HCT116 (cell line): ENCODE measurements at regions not wholly inside any gene's neighbourhood (a gene's known extent, or its start where the extent isn't known, plus 50 kb on each side); places are given as distances from the start of the nearest gene placed in this dataset.
"Not testable (repeated sequence)": the region's sequence is repeated elsewhere in the genome, so short reads cannot be mapped to it uniquely, and the experiment has no call there.

Source experiments
- ATAC-seq: fragments of 200-7000 bp; cut with Tn5 transposase; 2 replicates; pipeline ENCODE4 v1.9.1; 2020; ENCODE audit warnings: mild to moderate bottlenecking, moderate library complexity
- BruUV-seq: library from RNA; stranded (reverse); fragments of 400-500 nt; replicated peaks from 2 replicates; lab custom pipeline; 2021; lab: Mats Ljungman, UMichigan
- CTCF ChIA-PET: fragments of 300-600 bp; sonication (Branson Sonifier 250); formaldehyde crosslinking; loops from one replicate; lab custom pipeline; 2021; ENCODE audit warnings: antibody characterized with exemption; lab: Charles Lee
- POLR2A ChIA-PET: fragments of 300-600, 350-600 bp; sonication (Branson Sonifier 250); formaldehyde crosslinking; loops from one replicate; lab custom pipeline; 2021; ENCODE audit warnings: antibody characterized with exemption; lab: Charles Lee
- RAD21 ChIA-PET, 2 experiments: fragments of 300-600 bp; sonication (Branson Sonifier 250); formaldehyde crosslinking; loops; one replicate each; lab custom pipeline; 2023; ENCODE audit warnings: low total read pairs in 2 of 2; ENCODE audit not compliant: uncharacterized antibody in 2 of 2, unreplicated experiment in 2 of 2, low non-redundant PET in 1 of 2; lab: Charles Lee
- DNase-seq: peaks from one replicate; pipeline ENCODE4 v3.0.0-alpha.2; 2010; ENCODE audit warnings: low read depth, low spot score
- H2AFZ ChIP-seq: fragments of 200-600 bp; shearing (Covaris generic), sonication (generic); 2 replicates; pipeline ENCODE4 v1.6.1; 2017; ENCODE audit warnings: low read depth, mixed run types, mixed read lengths, antibody characterized with exemption, low read length; ENCODE audit not compliant: poor library complexity, severe bottlenecking
- H3K27ac ChIP-seq: 2 replicates; pipeline ENCODE4 v1.5.1; 2012; ENCODE audit warnings: low read depth, low read length
- H3K27me3 ChIP-seq: fragments of 200-600 bp; sonication (generic); 2 replicates; pipeline ENCODE4 v1.6.1; 2016; ENCODE audit warnings: mixed run types, low read length, mixed read lengths; ENCODE audit not compliant: insufficient read depth
- H3K36me3 ChIP-seq, 2 experiments: fragments of 200-500 bp in 1 of 2; fragments of 200-600 bp in 1 of 2; sonication (Bioruptor generic) in 1 of 2; sonication (generic) in 1 of 2; 2 replicates each; pipeline versions ENCODE4 v1.5.1 to v1.6.1; 2014 to 2016; ENCODE audit warnings: low read length in 2 of 2, inconsistent platforms in 1 of 2, mixed read lengths in 1 of 2, mixed run types in 1 of 2; ENCODE audit not compliant: insufficient read depth in 2 of 2, control insufficient read depth in 1 of 2
- H3K4me1 ChIP-seq, 2 experiments: fragments of 200-600 bp in 1 of 2; sonication (generic) in 1 of 2; 2 replicates each; pipeline versions ENCODE4 v1.5.1 to v1.6.1; 2012 to 2017; ENCODE audit warnings: low read length in 2 of 2, inconsistent platforms in 1 of 2, mild to moderate bottlenecking in 1 of 2, mixed read lengths in 1 of 2, mixed run types in 1 of 2, moderate library complexity in 1 of 2; ENCODE audit not compliant: insufficient read depth in 2 of 2, control insufficient read depth in 1 of 2
- H3K4me2 ChIP-seq: fragments of 200-600 bp; sonication (generic); 2 replicates; pipeline ENCODE4 v1.6.1; 2017; ENCODE audit warnings: mixed run types, low read length, mixed read lengths
- H3K4me3 ChIP-seq, 2 experiments: fragments of 200-600 bp in 1 of 2; sonication (generic) in 1 of 2; replicated peaks in 1 of 2; 2 replicates each; pipeline ENCODE4 v1.5.1; 2011 to 2016; ENCODE audit warnings: low read length in 2 of 2, control low read depth in 1 of 2, low read depth in 1 of 2, mild to moderate bottlenecking in 1 of 2, mixed read lengths in 1 of 2, mixed run types in 1 of 2
- H3K79me2 ChIP-seq: fragments of 200-600 bp; sonication (generic); 2 replicates; pipeline ENCODE4 v1.6.1; 2017; ENCODE audit warnings: mild to moderate bottlenecking, mixed run types, low read length, moderate library complexity, mixed read lengths; ENCODE audit not compliant: insufficient read depth
- H3K9ac ChIP-seq: fragments of 200-600 bp; sonication (generic); 2 replicates; pipeline ENCODE4 v1.6.1; 2016; ENCODE audit warnings: low read length, mixed read lengths
- H3K9me2 ChIP-seq: fragments of 200-600 bp; sonication (generic), shearing (Covaris generic); 2 replicates; pipeline ENCODE4 v1.6.1; 2017; ENCODE audit warnings: mixed run types, mild to moderate bottlenecking, moderate library complexity; ENCODE audit not compliant: insufficient read depth
- H3K9me3 ChIP-seq, 2 experiments: fragments of 200-500 bp in 1 of 2; fragments of 200-600 bp in 1 of 2; sonication (Bioruptor generic) in 1 of 2; sonication (generic) in 1 of 2; 2 replicates each; pipeline ENCODE4 v1.6.1; 2014 to 2017; ENCODE audit warnings: low read length in 2 of 2, mixed read lengths in 2 of 2, inconsistent platforms in 1 of 2, low read depth in 1 of 2, mild to moderate bottlenecking in 1 of 2, mixed run types in 1 of 2, moderate library complexity in 1 of 2; ENCODE audit not compliant: control insufficient read depth in 1 of 2, insufficient read depth in 1 of 2
- H4K20me1 ChIP-seq: fragments of 200-600 bp; sonication (generic), shearing (Covaris generic); 2 replicates; pipeline ENCODE4 v1.6.1; 2017; ENCODE audit warnings: mixed run types, mild to moderate bottlenecking, moderate library complexity; ENCODE audit not compliant: insufficient read depth
- ATF3 ChIP-seq: IDR thresholded peaks from 2 replicates; pipeline ENCODE4 v1.6.1; 2012
- CBX3 ChIP-seq: IDR thresholded peaks from 2 replicates; pipeline ENCODE4 v1.6.1; 2012; ENCODE audit warnings: low read depth
- CEBPB ChIP-seq: IDR thresholded peaks from 2 replicates; pipeline ENCODE4 v1.6.1; 2012; ENCODE audit warnings: low read depth
- EZH2phosphoT487 ChIP-seq: fragments of 200-600 bp; IDR thresholded peaks from 2 replicates; pipeline ENCODE4 v1.6.1; 2018; ENCODE audit warnings: antibody characterized with exemption, borderline replicate concordance
- FOSL1 ChIP-seq: IDR thresholded peaks from 2 replicates; pipeline ENCODE4 v1.6.1; 2012; ENCODE audit warnings: low read depth
- JUND ChIP-seq: IDR thresholded peaks from 2 replicates; pipeline ENCODE4 v1.6.1; 2012
- POLR2A ChIP-seq: IDR thresholded peaks from 2 replicates; pipeline ENCODE4 v1.7.0; 2011; ENCODE audit warnings: borderline replicate concordance; ENCODE audit not compliant: insufficient read depth, insufficient read length; ENCODE audit errors: extremely low read depth
- POLR2AphosphoS5 ChIP-seq: IDR thresholded peaks from 2 replicates; pipeline ENCODE4 v1.6.1; 2011; ENCODE audit warnings: mild to moderate bottlenecking, low read depth, low read length, moderate library complexity
- REST ChIP-seq: IDR thresholded peaks from 2 replicates; pipeline ENCODE4 v1.6.1; 2012; ENCODE audit warnings: low read depth
- SP1 ChIP-seq: IDR thresholded peaks from 2 replicates; pipeline ENCODE4 v1.6.1; 2012; ENCODE audit warnings: low read depth
- SRF ChIP-seq: IDR thresholded peaks from 2 replicates; pipeline ENCODE4 v1.6.1; 2012; ENCODE audit warnings: low read depth
- TCF7L2 ChIP-seq: IDR thresholded peaks from 2 replicates; pipeline ENCODE4 v1.7.0; 2011; ENCODE audit warnings: borderline replicate concordance, inconsistent platforms; ENCODE audit not compliant: insufficient read depth, insufficient read length; ENCODE audit errors: extremely low read depth
- YY1 ChIP-seq: IDR thresholded peaks from 2 replicates; pipeline ENCODE4 v1.6.1; 2011; ENCODE audit warnings: low read length, low read depth, moderate library complexity, mild to moderate bottlenecking; ENCODE audit not compliant: insufficient replicate concordance; ENCODE audit errors: extremely low read depth
- ZFX ChIP-seq: fragments of 450-650 bp; IDR thresholded peaks from 2 replicates; pipeline ENCODE4 v1.6.1; 2017
- ZNF274 ChIP-seq: fragments of 200-500 bp; sonication (Bioruptor generic); IDR thresholded peaks from 2 replicates; pipeline ENCODE4 v1.6.1; 2014; ENCODE audit warnings: mild to moderate bottlenecking, low read depth, low read length, inconsistent platforms
- intact Hi-C: fragments of 100-400 bp; cut with micrococcal nuclease; formaldehyde crosslinking; loops from 2 replicates; pipeline ENCODE4 v1.10.0; 2022
- TF ChIP-seq, protein P1 (sequence below): IDR thresholded peaks from 2 replicates; pipeline ENCODE4 v1.6.1; 2012
- TF ChIP-seq, protein P2 (sequence below), 3 experiments: fragments of 200-600 bp in 1 of 3; sonication (generic) in 1 of 3; IDR thresholded peaks in 2 of 3; conservative IDR thresholded peaks in 1 of 3; 2 replicates each; pipeline ENCODE4 v1.5.1; 2012 to 2017; ENCODE audit warnings: low read depth in 2 of 3, low read length in 2 of 3, antibody characterized with exemption in 1 of 3, borderline replicate concordance in 1 of 3, control low read depth in 1 of 3, mild to moderate bottlenecking in 1 of 3, mixed read lengths in 1 of 3, mixed run types in 1 of 3, moderate library complexity in 1 of 3; ENCODE audit not compliant: insufficient read depth in 1 of 3

DNA sequence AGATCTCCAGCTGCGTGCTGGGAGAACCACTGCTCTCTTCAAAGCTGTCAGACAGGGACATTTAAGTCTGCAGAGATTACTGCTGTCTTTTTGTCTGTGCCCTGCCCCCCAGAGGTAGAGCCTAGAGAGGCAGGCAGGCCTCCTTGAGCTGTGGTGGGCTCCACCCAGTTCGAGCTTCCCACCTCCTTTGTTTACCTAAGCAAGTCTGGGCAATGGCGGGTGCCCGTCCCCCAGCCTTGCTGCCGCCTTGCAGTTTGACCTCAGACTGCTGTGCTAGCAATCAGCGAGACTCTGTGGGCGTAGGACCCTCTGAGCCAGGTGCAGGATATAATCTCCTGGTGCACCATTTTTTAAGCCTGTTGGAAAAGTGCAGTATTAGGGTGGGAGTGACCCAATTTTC, 128.6 kb downstream of the ACTR3 start:
- intact Hi-C loops, result not testable (repeated sequence)

DNA sequence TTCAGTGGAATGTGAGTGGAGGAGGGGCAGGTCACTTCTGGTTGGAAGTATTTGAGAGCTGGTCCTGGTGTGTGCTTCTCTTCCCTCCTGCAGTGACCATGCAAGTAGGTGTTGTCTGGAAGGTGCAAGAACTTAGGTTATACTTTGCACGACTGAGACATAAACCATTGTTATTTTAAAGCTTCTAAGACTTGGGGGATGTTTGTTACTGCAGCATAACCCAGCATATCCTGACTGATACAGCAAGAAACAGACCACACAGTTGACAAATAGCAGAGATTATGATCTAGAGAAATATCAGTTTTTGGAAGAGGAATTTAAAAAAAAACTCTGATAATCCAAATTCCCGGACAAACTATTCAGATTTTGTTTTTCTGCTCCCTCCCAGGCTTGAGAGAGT, 130.8 kb downstream of the ACTR3 start:
- H3K4me2 ChIP-seq, result no peak overlapping the region
- ChIA-PET CTCF (no interaction called here), RAD21 (no interaction called here), POLR2A (no interaction called here)
- H4K20me1 ChIP-seq, result no peaks in the 10 kb centered on the region
- H3K9ac ChIP-seq, result no peak overlapping the region
- no peaks in the 10 kb centered on the region; a peak in 1 of 4 replicates for H3K9me3 ChIP-seq
- H3K27me3 ChIP-seq, result no peaks in the 10 kb centered on the region
- intact Hi-C loops, result no loop called here
- DNase-seq (no peak), ATAC-seq (no peak)
- H3K4me1 ChIP-seq, result peaks cover 0 to 13% of the 10 kb centered on the region in 2 experiments; a peak in 2 of 4 replicates
- H2AFZ ChIP-seq, result no peak overlapping the region
- no TSS peak for BruUV-seq
- H3K4me3 ChIP-seq, result no peak overlapping the region
- no peaks in the 10 kb centered on the region for H3K9me2 ChIP-seq
- H3K27ac ChIP-seq, result no peak overlapping the region
- no peaks in the 10 kb centered on the region for H3K36me3 ChIP-seq
- no peaks in the 10 kb centered on the region for H3K79me2 ChIP-seq
- TF ChIP-seq POLR2A, result no peak
- TF ChIP-seq ZNF274, result no peak
- no peak for TF ChIP-seq TCF7L2
- no peak for TF ChIP-seq CBX3
- no peak for TF ChIP-seq ZFX
- TF ChIP-seq, protein P1, sequence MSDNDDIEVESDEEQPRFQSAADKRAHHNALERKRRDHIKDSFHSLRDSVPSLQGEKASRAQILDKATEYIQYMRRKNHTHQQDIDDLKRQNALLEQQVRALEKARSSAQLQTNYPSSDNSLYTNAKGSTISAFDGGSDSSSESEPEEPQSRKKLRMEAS, result no peak
- TF ChIP-seq CEBPB, result no peak
- TF ChIP-seq YY1, result no peak
- no peak for TF ChIP-seq JUND
- TF ChIP-seq SRF, result no peak
- no peak for TF ChIP-seq FOSL1
- no peak for TF ChIP-seq ATF3
- TF ChIP-seq REST, result no peak
- TF ChIP-seq EZH2phosphoT487, result no peak
- TF ChIP-seq, protein P2, sequence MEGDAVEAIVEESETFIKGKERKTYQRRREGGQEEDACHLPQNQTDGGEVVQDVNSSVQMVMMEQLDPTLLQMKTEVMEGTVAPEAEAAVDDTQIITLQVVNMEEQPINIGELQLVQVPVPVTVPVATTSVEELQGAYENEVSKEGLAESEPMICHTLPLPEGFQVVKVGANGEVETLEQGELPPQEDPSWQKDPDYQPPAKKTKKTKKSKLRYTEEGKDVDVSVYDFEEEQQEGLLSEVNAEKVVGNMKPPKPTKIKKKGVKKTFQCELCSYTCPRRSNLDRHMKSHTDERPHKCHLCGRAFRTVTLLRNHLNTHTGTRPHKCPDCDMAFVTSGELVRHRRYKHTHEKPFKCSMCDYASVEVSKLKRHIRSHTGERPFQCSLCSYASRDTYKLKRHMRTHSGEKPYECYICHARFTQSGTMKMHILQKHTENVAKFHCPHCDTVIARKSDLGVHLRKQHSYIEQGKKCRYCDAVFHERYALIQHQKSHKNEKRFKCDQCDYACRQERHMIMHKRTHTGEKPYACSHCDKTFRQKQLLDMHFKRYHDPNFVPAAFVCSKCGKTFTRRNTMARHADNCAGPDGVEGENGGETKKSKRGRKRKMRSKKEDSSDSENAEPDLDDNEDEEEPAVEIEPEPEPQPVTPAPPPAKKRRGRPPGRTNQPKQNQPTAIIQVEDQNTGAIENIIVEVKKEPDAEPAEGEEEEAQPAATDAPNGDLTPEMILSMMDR (IDR thresholded peaks at IDR 0.05 in 2 of 3, conservative IDR thresholded peaks at IDR 0.05 in 1 of 3; ENCODE audit: borderline replicate concordance in 1 of 3, insufficient read depth in 1 of 3, low read depth in 2 of 3, low read length in 2 of 3), result no peak
- TF ChIP-seq SP1, result no peak
- no peak for TF ChIP-seq POLR2AphosphoS5

More for the DNA sequence above, 128.6 kb downstream of the ACTR3 start:
- RAD21 ChIA-PET, CTCF ChIA-PET, H4K20me1 ChIP-seq, H3K27me3 ChIP-seq, DNase-seq, POLR2A ChIA-PET, ATAC-seq, H2AFZ ChIP-seq, H3K4me3 ChIP-seq, H3K36me3 ChIP-seq, H3K9ac ChIP-seq, H3K27ac ChIP-seq, BruUV-seq, H3K79me2 ChIP-seq, H3K4me2 ChIP-seq, H3K9me3 ChIP-seq, H3K9me2 ChIP-seq: not testable (repeated sequence)
- H3K4me1 ChIP-seq, result peaks cover 0 to 13% of the 10 kb centered on the region in 2 experiments; a peak in 2 of 4 replicates
